ENCODE measurements at regions not wholly inside any gene's neighbourhood (a gene's known extent, or its start where the extent isn't known, plus 50 kb on each side); places are given as distances from the start of the nearest gene placed in this dataset.

DNA sequence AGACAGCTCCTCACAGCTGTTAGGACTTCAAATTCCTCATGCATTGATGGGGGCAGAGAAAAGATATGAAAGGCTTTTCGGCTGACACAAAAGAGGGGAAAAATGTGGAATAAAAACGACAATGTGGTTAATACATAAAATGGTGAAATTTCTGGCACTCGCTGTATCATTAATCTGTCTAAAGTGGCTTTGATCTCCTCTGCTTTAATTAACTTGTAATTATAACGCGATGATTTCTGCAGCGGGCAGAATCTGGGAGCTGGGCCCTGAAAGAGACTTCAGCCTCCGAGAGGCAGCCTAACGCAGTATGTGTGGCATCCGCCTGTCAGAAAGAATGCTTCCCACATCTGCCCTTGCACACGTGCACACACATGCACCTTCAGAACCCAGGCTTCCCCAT lies 144.1 kb upstream of the IGSF21 start:
- ATAC-seq (ENCODE audit: poor library complexity) (no peak), DNase-seq (no peak)
- Mint-ChIP-seq H3K27ac (no peak overlapping the region), H3K4me3 (no peak overlapping the region), H3K9me3 (no peaks in the 10 kb centered on the region), H3K4me1 (ENCODE audit: low read depth) (peaks cover 11% of the 10 kb centered on the region), H3K27me3 (peaks cover 21% of the 10 kb centered on the region), H3K36me3 (ENCODE audit: low read depth) (no peaks in the 10 kb centered on the region)
- POLR2A ChIA-PET, result no interaction called here
- H3K27ac ChIP-seq (ENCODE audit: low read depth in 1 of 2, low read length in 2 of 2), result no peak overlapping the region
- H3K27me3 ChIP-seq (ENCODE audit: control insufficient read depth in 1 of 2, insufficient read depth in 2 of 2, low read length in 2 of 2), result no peaks in the 10 kb centered on the region
- CTCF ChIA-PET, result no interaction called here
- peaks cover 0 to 5% of the 10 kb centered on the region in 2 experiments for H3K9me3 ChIP-seq (ENCODE audit: control insufficient read depth in 1 of 2, insufficient read depth in 1 of 2, low read length in 2 of 2)
- TF ChIP-seq, protein P1, sequence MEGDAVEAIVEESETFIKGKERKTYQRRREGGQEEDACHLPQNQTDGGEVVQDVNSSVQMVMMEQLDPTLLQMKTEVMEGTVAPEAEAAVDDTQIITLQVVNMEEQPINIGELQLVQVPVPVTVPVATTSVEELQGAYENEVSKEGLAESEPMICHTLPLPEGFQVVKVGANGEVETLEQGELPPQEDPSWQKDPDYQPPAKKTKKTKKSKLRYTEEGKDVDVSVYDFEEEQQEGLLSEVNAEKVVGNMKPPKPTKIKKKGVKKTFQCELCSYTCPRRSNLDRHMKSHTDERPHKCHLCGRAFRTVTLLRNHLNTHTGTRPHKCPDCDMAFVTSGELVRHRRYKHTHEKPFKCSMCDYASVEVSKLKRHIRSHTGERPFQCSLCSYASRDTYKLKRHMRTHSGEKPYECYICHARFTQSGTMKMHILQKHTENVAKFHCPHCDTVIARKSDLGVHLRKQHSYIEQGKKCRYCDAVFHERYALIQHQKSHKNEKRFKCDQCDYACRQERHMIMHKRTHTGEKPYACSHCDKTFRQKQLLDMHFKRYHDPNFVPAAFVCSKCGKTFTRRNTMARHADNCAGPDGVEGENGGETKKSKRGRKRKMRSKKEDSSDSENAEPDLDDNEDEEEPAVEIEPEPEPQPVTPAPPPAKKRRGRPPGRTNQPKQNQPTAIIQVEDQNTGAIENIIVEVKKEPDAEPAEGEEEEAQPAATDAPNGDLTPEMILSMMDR (IDR thresholded peaks at IDR 0.05), result no peak
- no peaks in the 10 kb centered on the region for H3K4me1 ChIP-seq (ENCODE audit: insufficient read depth, low read length)
- no peak overlapping the region for H3K4me3 ChIP-seq (ENCODE audit: low read length)
- no peaks in the 10 kb centered on the region for H3K36me3 ChIP-seq (ENCODE audit: insufficient read depth, low read length)
- intact Hi-C loops (cut with DNase I, micrococcal nuclease), result no loop called here

DNA sequence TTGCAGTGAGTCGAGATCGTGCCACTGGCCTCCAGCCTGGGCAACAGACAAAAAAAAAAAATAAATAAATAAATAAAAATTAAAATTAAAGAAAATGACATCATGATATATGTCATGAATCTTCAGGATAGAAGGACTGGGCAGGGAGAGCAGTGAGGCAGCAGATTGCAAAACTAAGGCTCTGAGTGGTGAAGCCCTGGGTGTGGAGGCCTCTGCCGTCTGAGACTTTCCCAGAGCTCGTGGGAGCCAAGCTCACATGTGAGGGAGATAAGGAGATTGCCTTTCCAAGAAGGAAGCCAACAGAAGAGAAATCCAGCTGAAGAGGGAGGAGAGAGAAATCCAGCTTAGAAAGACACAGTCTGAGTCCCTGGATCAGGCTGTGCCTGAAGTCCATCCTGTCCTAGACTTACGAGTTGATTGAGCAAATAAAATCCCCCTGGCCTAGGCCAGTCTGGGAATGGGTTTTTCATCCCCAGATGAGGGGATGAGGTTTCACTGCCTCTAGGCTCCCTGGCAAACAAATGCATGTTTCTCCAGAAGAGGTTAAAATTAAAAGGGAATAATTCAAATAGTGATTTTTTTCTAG lies 142.0 kb upstream of the IGSF21 start:
- DNase-seq (no peak), ATAC-seq (ENCODE audit: poor library complexity) (no peak)
- Mint-ChIP-seq H3K36me3 (ENCODE audit: low read depth) (no peaks in the 10 kb centered on the region), H3K27me3 (peaks cover 22% of the 10 kb centered on the region), H3K4me1 (ENCODE audit: low read depth) (no peaks in the 10 kb centered on the region), H3K4me3 (no peak overlapping the region), H3K27ac (no peak overlapping the region), H3K9me3 (no peaks in the 10 kb centered on the region)
- ChIA-PET CTCF (no interaction called here), POLR2A (no interaction called here)
- Histone ChIP-seq H3K4me3 (ENCODE audit: low read length) (no peak overlapping the region), H3K9me3 (ENCODE audit: control insufficient read depth in 1 of 2, insufficient read depth in 1 of 2, low read length in 2 of 2) (peaks cover 0 to 5% of the 10 kb centered on the region in 2 experiments), H3K27ac (ENCODE audit: low read depth in 1 of 2, low read length in 2 of 2) (no peak overlapping the region), H3K27me3 (ENCODE audit: control insufficient read depth in 1 of 2, insufficient read depth in 2 of 2, low read length in 2 of 2) (no peaks in the 10 kb centered on the region), H3K4me1 (ENCODE audit: insufficient read depth, low read length) (no peaks in the 10 kb centered on the region), H3K36me3 (ENCODE audit: insufficient read depth, low read length) (no peaks in the 10 kb centered on the region)
- TF ChIP-seq, protein P1 (IDR thresholded peaks at IDR 0.05), result no peak
- intact Hi-C loops (cut with DNase I, micrococcal nuclease), result no loop called here

DNA sequence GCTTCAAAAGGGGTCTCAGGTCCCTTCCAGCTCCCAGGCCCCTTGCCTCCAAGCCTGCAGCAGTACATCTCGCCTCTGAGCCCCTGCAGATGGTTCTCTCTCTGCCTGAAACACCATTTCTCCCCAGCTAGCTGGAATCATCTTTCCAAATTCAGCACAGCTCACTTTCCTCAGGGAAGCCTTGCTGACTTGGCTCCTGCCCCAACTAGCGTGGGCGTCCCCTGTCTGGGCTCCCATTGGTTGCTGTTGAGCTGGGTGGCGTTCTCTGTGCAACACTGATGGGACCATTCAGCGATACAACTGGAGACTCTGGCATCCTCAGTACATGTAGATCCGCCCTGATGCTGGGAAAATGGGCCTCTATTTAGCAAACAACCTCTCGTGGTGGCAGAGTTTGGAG lies 141.3 kb upstream of the IGSF21 start:
- Mint-ChIP-seq H3K27me3 (peaks cover 22% of the 10 kb centered on the region), H3K36me3 (ENCODE audit: low read depth) (no peaks in the 10 kb centered on the region), H3K27ac (no peak overlapping the region), H3K4me3 (no peak overlapping the region), H3K9me3 (no peaks in the 10 kb centered on the region), H3K4me1 (ENCODE audit: low read depth) (no peaks in the 10 kb centered on the region)
- H3K4me3 ChIP-seq (ENCODE audit: low read length), result no peak overlapping the region
- H3K27ac ChIP-seq (ENCODE audit: low read depth in 1 of 2, low read length in 2 of 2), result no peak overlapping the region
- ChIA-PET POLR2A (no interaction called here), CTCF (no interaction called here)
- intact Hi-C loops (cut with DNase I, micrococcal nuclease), result no loop called here
- H3K4me1 ChIP-seq (ENCODE audit: insufficient read depth, low read length), result no peaks in the 10 kb centered on the region
- no peaks in the 10 kb centered on the region for H3K36me3 ChIP-seq (ENCODE audit: insufficient read depth, low read length)
- no peak for DNase-seq
- peaks cover 0 to 5% of the 10 kb centered on the region in 2 experiments for H3K9me3 ChIP-seq (ENCODE audit: control insufficient read depth in 1 of 2, insufficient read depth in 1 of 2, low read length in 2 of 2)
- no peak for ATAC-seq (ENCODE audit: poor library complexity)
- no peaks in the 10 kb centered on the region for H3K27me3 ChIP-seq (ENCODE audit: control insufficient read depth in 1 of 2, insufficient read depth in 2 of 2, low read length in 2 of 2)
- TF ChIP-seq, protein P1 (IDR thresholded peaks at IDR 0.05), result no peak

All from CD4-positive, alpha-beta T cell (primary cell).